ENCODE measurements at regions not wholly inside any gene's neighbourhood (a gene's known extent, or its start where the extent isn't known, plus 50 kb on each side); places are given as distances from the start of the nearest gene placed in this dataset.

DNA sequence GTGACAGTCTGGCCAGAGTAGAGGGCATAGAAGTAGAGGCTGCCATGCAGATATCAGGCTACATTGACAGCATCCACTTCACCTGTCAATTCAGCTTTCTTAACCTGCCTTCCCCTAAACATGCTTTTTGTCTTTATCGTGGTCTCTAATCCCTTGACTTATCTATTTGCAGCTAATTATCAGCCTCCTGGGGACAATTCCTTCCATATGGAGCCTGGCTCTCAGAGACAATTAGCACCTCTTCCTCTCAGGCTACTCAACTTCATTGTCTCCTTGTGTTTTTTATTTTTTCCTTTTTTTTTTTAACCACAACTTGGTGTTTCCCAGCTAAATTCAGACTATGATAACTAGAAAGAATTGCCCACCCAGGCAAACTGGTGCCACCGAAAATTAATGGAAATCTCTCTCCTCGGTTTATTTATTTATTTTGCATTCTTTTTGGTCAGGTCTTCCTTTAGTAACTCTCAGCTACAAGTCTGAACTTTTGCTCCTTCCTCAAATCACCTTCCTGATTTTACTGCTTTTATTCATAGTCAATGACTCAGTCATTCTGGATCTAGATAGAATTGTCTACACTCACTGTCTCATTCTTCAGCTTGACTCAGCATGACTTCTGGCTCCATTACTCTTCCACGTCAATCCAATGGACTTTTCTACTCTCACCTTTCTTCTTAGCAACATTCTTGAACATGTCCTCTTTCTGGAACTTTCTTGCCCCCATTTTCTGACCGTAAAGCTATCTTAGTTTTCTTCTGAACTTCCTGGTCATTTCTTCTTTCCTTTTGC lies 63.0 kb upstream of the BASP1 start:
- Histone ChIP-seq H3K36me3 (no peaks in the 10 kb centered on the region), H3K9me3 (no peaks in the 10 kb centered on the region), H3K27ac (no peak overlapping the region), H3K4me3 (no peak overlapping the region), H3K27me3 (ENCODE audit: low read depth) (no peaks in the 10 kb centered on the region), H3K4me1 (no peaks in the 10 kb centered on the region)
- DNase-seq, result no peak
- intact Hi-C loops (cut with DNase I), result no loop called here
- TF ChIP-seq, protein P1, sequence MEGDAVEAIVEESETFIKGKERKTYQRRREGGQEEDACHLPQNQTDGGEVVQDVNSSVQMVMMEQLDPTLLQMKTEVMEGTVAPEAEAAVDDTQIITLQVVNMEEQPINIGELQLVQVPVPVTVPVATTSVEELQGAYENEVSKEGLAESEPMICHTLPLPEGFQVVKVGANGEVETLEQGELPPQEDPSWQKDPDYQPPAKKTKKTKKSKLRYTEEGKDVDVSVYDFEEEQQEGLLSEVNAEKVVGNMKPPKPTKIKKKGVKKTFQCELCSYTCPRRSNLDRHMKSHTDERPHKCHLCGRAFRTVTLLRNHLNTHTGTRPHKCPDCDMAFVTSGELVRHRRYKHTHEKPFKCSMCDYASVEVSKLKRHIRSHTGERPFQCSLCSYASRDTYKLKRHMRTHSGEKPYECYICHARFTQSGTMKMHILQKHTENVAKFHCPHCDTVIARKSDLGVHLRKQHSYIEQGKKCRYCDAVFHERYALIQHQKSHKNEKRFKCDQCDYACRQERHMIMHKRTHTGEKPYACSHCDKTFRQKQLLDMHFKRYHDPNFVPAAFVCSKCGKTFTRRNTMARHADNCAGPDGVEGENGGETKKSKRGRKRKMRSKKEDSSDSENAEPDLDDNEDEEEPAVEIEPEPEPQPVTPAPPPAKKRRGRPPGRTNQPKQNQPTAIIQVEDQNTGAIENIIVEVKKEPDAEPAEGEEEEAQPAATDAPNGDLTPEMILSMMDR (IDR thresholded peaks at IDR 0.05), result no peak
- ATAC-seq, result no peak

DNA sequence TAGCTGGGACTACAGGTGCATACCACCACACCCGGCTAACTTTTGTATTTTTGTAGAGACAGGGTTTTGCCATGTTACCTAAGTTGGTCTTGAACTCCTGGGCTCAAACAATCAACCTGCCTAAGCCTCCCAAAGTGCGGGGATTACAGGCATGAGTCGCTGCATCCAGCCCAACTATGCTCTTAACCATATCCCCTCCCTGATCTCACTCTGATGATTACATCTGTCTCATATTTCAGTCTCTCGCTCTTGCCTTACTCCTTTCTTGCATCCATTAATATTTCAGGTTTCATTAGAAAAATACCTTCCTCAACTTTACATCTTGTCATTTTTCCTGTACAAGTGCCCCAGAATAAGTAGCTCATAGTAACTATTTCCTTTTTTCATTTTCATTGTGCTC lies 61.0 kb upstream of the BASP1 start:
- TF ChIP-seq, protein P1 (IDR thresholded peaks at IDR 0.05), result no peak
- H3K27me3 ChIP-seq (ENCODE audit: low read depth), result no peaks in the 10 kb centered on the region
- H3K4me1 ChIP-seq, result no peaks in the 10 kb centered on the region
- H3K27ac ChIP-seq, result no peak overlapping the region
- H3K9me3 ChIP-seq, result no peaks in the 10 kb centered on the region
- no peak overlapping the region for H3K4me3 ChIP-seq
- DNase-seq (no peak), ATAC-seq (no peak)
- intact Hi-C loops (cut with DNase I), result no loop called here
- H3K36me3 ChIP-seq, result no peaks in the 10 kb centered on the region

GRCh38 chr5:17157294-17157693 lies 60.1 kb upstream of the BASP1 start:
- H3K9me3 ChIP-seq, result no peaks in the 10 kb centered on the region
- H3K36me3 ChIP-seq, result no peaks in the 10 kb centered on the region
- no peak overlapping the region for H3K27ac ChIP-seq
- TF ChIP-seq, protein P1 (IDR thresholded peaks at IDR 0.05), result no peak
- DNase-seq, result no peak
- ATAC-seq, result no peak
- H3K27me3 ChIP-seq (ENCODE audit: low read depth), result no peaks in the 10 kb centered on the region
- H3K4me1 ChIP-seq, result no peaks in the 10 kb centered on the region
- H3K4me3 ChIP-seq, result no peak overlapping the region
- intact Hi-C loops (cut with DNase I), result no loop called here

DNA sequence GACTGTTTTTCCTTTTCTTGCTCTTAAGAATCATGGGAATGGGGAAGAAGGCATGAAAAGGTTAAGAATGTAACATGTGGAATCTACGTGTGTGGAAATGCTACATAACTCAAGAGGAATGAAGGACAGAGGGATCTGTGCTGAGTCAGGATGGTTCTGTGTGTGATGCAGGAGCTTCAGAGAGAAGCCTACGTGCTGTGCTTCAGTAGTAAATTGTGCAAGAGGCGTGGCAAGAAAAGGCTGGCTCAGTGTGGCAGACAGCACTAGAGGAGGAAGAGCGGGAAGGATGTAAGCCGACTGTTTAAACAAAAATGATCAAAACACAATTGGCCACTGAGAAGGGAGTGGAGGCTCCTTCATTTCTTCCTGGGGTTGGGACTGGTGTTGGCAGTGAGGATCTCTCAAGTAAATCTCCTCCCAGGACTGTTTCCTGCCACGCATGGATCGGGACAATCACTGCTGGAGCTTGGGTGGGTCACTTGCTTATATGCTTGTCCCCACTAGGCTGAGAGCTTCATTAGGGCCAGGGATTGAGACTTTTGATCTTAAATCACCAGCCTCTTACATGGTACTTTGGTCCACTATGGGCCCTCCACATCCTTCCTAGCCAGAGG lies 59.4 kb upstream of the BASP1 start:
- no peak overlapping the region for H3K4me3 ChIP-seq
- ATAC-seq, result peak in 1 of 2 donors; percentile 65
- no peak overlapping the region for H3K27ac ChIP-seq
- H3K36me3 ChIP-seq, result no peaks in the 10 kb centered on the region
- no peak for DNase-seq
- intact Hi-C loops (cut with DNase I), result no loop called here
- H3K4me1 ChIP-seq, result no peaks in the 10 kb centered on the region
- TF ChIP-seq, protein P1 (IDR thresholded peaks at IDR 0.05), result no peak
- no peaks in the 10 kb centered on the region for H3K27me3 ChIP-seq (ENCODE audit: low read depth)
- H3K9me3 ChIP-seq, result no peaks in the 10 kb centered on the region

- Histone ChIP-seq H3K9me3 (no peaks in the 10 kb centered on the region), H3K4me3 (no peak overlapping the region), H3K36me3 (no peaks in the 10 kb centered on the region), H3K4me1 (no peaks in the 10 kb centered on the region), H3K27me3 (ENCODE audit: low read depth) (no peaks in the 10 kb centered on the region), H3K27ac (no peak overlapping the region)
- DNase-seq, result no peak
- intact Hi-C loops (cut with DNase I), result no loop called here
- TF ChIP-seq, protein P1 (IDR thresholded peaks at IDR 0.05), result no peak
- ATAC-seq, result no peak
These were observed 56.7 kb upstream of the BASP1 start for GRCh38 chr5:17160756-17161040.
